Inflammatory macrophage treated with lipopolysaccharide for 1 hour (primary cell): ENCODE measurements at regions not wholly inside any gene's neighbourhood (a gene's known extent, or its start where the extent isn't known, plus 50 kb on each side); places are given as distances from the start of the nearest gene placed in this dataset.

Experiments used
- DNase-seq, 2 donors: peaks; one replicate each; pipeline ENCODE4 v3.0.0-alpha.2; 2020 to 2022

GRCh38 chr15:87454860-87455259, 801.7 kb downstream of the NTRK3 start:
- DNase-seq: no peak

- DNase-seq: no peak
Observed at GRCh38 chr15:87450314-87450713, 806.2 kb downstream of the NTRK3 start.

GRCh38 chr15:87439090-87439489, 817.4 kb downstream of the NTRK3 start:
- no peak for DNase-seq

GRCh38 chr15:87433871-87434270, 822.7 kb downstream of the NTRK3 start:
- no peak for DNase-seq

DNA sequence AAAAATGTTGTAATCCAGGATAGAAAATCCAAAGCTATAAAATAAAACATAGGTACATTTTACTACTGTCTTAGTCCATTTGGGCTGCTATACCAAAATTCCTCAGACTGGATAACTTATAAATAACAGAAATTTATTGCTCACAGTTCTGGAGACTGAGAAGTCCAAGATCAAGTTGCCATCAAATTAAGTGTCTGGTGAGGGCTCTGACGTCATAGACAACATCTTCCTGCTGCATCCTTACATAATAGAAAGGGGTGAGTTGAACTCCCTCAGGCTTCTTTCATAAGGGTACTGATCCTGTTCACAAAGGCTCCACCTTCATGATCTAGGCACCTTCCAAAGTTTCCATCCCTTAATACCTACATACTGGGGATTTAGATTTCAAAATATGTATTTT, 826.8 kb downstream of the NTRK3 start:
- DNase-seq: no peak

DNA sequence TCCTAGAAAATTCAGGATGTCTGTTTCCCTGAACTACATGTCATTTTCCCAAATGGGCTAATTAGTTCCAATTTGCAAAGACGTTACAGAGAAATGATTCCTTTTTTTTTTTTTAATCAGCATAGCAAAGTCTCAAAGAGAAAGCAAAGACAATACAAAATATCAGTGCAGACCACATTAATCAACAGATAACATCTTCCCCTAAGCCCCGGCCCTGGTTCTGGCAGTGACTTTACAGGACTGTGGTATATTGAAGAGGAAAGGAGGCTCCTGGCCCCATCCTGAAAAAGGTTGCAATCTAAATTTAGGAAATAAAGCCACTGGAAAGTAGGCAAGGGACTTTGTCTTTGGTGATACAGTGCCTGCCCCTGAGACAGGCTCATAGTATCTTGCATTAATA, 836.5 kb downstream of the NTRK3 start:
- no peak for DNase-seq

GRCh38 chr15:87419344-87419743, 837.2 kb downstream of the NTRK3 start:
- DNase-seq: no peak

GRCh38 chr15:87416591-87417257, 839.8 kb downstream of the NTRK3 start:
- DNase-seq: no peak

GRCh38 chr15:87408902-87409301, 847.6 kb downstream of the NTRK3 start:
- DNase-seq: no peak

- DNase-seq: no peak
Observed at GRCh38 chr15:87403973-87404372, 852.6 kb downstream of the NTRK3 start.

- no peak for DNase-seq
Observed at GRCh38 chr15:87401973-87402372, 854.6 kb downstream of the NTRK3 start.

DNA sequence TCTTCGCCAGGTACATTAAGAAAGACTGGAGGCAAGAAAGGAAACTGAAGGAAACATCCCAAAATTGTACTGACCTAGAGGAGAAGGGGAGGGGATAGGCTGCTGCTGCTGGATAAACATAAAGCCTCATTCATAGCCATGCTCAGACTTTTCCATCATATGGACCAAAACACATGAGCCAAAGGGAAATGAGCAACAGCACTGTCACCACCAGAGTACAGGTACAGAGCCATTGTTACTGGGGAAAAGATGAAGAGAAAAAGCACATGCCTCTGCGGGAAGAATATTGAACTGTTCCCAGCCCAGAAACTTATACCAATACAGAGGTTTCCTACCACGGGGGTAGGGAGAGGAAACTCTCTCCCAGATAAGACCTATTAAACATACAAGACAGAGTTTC, 861.9 kb downstream of the NTRK3 start:
- DNase-seq: no peak

DNA sequence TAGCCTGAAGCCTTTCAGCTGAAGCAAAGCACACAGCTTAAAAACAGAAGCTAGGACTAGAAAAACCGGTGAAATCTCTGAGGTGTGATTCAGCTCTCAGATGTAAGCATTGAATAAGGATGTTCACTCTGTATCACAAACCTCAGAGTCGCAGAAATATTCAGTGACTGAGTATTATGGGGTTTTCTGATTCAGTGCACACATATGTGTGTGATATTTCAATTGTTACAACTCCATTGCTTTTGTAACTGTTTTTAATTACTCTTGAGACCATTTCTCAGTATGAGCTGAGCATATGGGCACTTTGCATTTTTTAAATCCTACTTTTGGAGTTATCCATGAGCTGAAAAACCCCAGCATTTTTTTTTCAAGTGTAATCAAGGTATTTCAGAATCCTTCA, 868.8 kb downstream of the NTRK3 start:
- DNase-seq: no peak

DNA sequence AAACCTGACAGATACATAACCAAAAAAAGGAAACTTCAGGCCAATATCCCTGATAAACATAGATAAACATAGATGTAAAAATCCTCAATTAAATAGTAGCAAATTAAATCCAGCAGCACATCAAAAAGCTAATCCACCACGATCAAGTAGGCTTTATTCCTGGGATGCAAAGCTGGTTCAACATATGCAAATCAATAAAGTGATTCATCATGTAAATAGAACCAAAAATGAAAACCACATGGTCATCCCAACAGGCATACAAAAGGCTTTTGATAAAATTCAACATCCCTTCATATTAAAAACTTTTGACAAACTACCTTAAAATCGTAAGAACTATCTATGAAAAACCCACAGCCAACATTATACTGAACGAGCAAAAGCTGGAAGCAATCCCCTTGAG, 882.2 kb downstream of the NTRK3 start:
- no peak for DNase-seq

DNA sequence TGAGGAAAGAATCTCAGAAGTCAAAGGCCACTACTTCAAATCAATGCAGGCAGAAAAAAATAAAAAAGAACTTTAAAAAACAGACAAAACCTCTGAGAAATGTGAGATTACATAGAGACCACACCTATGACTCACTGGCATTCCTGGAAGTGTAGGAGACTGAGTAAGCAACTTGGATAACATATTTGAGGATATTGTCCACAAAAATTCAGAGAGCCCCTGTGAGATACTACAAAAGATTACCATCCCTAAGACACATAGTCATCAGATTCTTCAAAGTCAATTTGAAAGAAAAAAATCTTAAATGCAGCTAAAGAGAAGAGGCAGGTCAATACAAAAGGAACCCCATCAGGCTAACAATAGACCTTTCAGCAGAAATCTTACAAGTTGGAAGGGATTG, 887.3 kb downstream of the NTRK3 start:
- no peak for DNase-seq

GRCh38 chr15:87368511-87368910, 888.0 kb downstream of the NTRK3 start:
- DNase-seq: no peak

- DNase-seq: no peak
Observed at GRCh38 chr15:87365186-87365585, 891.4 kb downstream of the NTRK3 start.

- DNase-seq: no peak
Observed at GRCh38 chr15:87362531-87362930, 894.0 kb downstream of the NTRK3 start.

- DNase-seq: no peak
Observed at GRCh38 chr15:87357637-87358313, 898.8 kb downstream of the NTRK3 start.

GRCh38 chr15:87355946-87356345, 900.6 kb downstream of the NTRK3 start:
- no peak for DNase-seq

DNA sequence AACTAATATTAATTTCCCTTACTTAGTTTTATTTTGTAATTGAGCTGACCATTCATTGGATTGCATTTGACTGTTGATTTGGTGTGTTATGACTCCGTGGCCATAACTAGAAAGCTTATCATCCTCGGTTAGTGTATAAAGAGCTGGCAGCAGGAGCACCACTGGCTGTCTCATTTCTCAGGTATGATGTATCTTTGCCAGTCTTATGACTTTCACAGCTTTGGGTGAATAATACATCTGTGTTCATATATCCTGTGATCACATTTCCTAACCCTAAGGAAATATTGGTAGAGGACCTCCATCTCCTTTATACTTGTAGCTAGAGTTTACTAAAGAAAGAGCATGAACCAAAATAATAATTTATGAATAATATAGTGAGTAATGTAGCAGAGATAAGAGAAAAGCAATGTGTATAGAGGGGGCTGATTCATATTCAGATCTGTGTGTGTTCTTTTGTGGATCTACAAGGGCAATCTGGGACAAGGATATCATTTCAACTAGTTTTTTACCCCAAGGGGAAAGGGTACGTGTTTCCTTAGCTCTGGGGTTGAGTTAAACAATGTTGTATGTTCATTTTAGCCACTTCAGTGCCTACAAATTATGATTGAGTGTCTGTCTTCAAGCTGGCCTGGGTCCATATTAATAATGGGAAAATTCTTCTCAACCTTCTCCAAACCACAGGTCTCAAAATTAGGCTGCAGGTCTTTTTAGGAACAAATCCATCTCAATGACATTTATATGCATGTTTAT, 901.7 kb downstream of the NTRK3 start:
- no peak for DNase-seq

GRCh38 chr15:87349181-87349580, 907.4 kb downstream of the NTRK3 start:
- no peak for DNase-seq

GRCh38 chr15:87348746-87349145, 907.8 kb downstream of the NTRK3 start:
- DNase-seq: no peak
